HG02852 (cell line): ENCODE measurements at regions not wholly inside any gene's neighbourhood (a gene's known extent, or its start where the extent isn't known, plus 50 kb on each side); places are given as distances from the start of the nearest gene placed in this dataset.

ENCODE experiments used
- ATAC-seq: cut with Tn5 transposase; IDR thresholded peaks from one replicate; pipeline ENCODE4 v1.9.1; 2021; ENCODE audit warnings: mild to moderate bottlenecking, moderate library complexity; ENCODE audit not compliant: unreplicated experiment

DNA sequence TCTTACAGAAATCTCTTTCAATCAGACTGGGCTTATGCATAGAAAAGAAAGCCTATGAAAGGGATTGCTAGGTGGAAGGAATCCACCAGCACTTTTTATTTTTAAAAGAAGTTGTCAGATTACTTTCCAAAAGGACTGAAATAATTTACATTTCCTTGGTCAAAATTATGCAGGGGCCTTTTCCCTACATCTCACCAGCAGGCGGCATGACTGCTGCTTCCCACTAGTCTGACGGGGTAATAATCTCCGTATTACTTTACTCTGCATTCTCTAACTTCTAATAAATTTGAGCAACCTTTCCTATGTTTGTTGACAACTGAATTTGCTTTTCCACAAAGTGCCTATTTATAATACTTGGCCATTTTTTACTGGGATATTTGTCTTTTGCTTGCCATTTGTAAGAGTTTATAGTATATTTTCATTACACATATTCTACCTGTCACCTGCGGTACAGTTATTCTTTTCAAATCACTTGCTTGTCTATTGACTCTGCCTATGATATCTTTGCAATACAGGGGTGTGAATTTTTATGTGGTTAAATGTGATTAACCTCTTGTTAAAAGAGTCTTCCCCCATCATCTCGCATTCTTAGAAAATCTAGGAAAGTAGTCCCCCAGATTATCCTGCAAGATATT lies 51.9 kb upstream of the USP47 start:
- ATAC-seq = no peak

DNA sequence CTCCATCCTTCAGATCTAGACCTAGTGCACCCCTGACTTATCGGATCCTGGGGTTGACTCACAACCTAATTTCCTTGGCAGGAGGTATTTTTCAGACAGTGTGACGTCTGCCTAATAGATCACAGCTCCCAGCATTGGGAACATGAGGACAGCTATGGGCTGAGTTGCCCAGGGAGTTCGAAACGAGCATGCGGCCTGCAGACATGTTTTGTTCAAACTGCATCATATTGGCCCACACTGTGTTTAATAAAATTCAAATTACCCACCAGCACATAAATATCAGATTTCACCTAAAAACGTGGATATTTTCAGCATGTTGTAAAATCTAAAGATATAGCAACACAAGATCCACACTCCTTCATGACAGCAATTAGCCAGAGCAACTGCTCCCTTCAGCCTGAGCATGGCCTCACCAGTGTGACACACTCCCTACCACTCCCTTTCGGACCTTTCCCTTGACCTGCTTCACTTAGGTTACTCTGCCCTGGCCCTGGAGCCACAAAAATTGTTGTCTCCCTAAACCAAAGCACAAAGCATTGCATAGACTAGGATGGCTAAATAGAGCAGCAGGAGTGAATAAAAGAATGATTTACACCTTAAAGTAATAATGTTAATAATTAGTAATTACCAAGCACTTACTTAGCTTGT lies 53.6 kb upstream of the USP47 start:
- peak; percentile 10 for ATAC-seq

DNA sequence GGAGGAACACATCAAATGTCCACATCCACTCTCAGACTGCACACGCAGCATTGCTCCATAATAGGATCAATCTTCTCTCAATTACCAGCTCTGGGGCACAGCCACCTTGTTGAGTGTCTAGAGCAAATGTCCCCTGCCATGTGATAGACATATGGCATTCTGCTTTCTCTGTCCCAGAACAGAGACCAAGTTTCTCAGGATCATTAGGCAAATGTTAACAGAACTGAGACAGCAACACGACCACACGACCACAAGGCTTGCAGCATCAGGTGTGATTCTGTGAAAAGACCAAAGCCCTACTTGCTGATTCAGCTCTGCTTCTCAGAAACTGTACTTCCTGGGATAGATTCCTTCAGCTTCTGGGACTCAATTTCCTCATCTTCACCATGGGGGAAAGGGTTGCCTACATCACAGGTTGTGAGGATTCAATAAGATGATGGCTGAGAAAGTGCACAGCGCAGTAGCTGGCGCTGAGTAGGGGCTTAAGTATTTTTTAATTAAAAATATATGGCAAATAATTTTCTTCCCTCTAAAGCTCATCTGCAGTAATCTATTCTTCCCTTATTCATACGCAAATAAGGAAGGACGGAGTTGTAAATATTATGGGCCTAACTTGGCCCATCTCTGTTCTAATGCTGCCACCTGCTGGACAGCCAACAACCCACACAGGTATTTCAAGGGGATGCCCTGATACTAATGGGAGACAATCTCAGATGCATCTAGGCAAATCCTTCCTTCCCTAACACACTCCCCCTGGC lies 54.3 kb upstream of the USP47 start:
- peak; percentile 75 for ATAC-seq

DNA sequence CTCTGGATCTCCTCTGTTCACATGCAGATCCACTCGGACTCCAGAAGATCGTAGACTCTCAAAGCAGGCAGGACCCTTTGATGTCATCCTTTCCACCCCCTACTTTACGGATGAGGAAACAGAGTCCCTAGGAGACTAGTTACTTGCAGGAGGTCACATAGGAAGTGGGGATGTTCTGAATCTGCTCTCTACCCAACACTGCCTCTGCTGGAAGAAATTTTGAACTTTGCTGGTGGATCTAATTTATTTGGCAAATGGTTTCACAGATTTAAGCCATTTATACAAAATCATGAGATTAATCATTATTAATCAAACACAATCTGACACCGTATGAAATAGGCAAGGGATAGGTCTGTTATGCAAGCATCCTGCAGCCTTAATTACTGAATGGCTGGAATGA lies 55.0 kb upstream of the USP47 start:
- no peak for ATAC-seq

DNA sequence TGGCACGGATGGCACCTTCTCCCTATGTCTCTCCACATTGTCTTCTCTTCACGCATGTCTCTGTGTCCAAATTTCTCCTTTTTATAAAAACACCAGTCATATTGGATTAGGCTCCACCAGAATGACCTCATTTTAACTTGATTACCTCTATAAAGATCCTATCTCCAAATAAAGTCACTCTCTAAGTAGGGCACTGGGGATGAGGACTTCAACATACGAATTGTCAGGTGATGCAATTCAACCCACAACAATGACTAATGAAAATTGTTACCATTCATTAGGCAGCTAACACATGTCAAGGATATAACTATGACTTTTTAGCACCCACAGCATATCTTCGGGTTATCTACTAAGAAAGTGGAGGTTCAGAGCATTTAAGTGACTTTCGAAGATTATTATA lies 55.5 kb upstream of the USP47 start:
- no peak for ATAC-seq

DNA sequence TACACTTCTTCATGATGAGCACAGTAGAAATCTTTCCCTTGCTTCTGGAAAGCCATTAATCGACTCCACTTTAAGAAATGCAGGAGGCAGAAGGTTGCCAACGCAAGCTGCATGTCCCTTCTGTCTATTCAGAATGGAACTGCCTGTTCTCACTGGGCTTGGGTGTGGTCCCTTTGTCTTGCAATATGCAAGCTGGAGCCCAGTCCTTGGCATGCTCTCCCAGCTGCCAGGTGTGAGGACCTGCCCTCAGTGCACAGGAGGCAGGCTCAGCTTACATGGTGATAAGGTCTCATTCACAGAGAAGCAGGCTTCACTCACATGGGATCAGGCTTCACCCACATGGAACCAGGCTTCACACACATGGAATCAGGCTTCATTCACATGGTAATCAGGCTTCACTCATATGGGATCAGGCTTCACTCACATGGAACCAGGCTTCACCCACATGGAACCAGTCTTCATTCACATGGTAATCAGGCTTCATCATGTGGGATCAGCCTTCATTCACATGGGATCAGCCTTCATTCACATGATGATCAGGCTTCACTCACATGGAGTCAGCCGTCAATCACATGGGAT lies 59.2 kb upstream of the USP47 start:
- ATAC-seq = no peak

DNA sequence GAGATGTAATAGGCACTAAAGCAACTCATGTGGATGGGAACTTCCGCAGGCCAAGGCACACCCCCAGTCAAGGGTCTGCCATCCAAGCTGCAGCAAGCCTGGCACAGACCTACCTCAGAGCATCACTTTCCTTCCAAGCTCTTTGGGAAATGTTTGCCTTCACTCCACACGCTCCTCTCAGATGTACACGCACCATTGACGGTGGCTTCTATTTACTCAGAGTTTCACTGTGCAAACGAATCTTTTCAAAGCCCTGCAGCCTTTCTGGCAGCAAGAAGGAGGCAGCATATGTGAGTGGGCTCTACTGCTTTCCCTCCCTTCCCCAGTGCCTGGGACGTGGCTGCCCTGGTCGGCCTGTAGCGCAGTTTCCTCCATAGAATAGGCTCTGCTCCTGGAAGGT lies 60.9 kb upstream of the USP47 start:
- no peak for ATAC-seq

DNA sequence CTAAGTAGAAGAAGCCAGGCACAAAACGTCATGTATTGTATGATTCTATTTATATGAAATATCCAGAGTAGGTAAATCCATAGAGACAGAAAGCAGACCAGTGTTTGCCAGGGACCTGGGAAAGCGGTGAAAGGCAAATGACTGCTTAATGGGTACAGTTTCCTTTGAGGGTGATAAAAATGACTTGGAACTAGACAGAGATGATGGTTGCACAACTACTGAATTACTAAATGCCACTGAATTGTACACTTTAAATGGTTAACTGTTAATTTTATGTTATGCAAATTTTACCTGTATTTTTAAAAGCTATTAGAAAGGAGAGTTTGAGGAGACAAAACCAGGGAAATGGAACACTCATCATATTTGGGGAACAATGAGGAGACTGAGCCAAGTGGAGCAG lies 61.8 kb upstream of the USP47 start:
- ATAC-seq = no peak

DNA sequence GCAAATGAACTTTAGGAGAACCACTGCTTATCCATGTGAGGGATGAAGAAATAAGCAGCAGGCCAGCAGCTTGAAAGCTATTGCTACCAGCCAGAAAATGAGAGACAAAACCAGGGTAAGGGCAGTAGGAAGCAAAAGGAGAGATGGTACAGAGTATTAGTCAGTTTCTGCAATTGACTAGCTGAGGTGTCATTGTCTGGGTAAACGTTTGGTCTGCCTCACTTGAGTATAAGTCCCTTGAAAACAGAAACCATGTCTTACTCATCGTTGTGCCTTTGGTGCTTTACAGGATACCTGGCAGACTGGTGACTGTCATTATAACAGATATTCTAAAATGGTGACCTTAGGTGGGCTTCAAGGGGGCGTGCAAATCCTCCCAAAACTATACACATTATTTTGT lies 63.9 kb upstream of the USP47 start:
- no peak for ATAC-seq

DNA sequence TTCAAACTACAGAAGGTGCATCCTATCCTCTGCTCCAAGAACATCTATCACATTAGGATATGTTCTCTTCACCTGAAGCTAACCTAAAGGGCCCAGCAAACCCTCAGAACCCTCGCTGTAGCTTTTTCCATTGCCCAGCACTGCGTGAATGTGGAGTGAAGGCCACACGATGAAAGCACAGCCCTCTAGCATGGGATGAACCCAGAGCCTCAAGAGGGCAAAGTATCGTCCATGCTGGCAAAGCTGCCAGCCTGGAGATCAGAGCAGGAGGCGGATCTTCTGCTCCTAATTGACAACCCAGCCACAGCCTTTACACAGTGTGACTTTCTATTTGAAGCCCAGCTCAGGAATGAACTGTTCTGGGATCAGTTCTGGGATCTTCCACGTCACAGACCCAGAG lies 65.1 kb upstream of the USP47 start:
- ATAC-seq = no peak

DNA sequence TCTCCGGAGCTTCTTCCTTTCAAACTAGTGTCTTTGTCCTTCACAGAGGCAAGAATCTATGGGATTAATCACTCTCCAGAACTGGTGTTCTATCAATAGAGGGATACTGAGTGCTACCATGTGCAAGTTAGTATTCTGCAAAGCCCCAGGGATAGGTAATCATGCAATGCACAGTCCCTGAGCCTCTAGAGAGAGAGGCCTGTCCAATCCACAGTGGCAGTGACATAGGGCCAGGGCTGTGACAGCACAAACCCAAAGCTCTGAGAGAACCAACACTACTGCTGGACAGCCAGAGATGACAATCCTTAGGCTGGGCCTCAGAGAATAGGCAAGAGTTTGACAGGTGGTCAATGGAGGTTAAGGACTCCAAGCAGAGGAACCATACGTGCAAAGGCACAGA lies 66.8 kb upstream of the USP47 start:
- no peak for ATAC-seq

DNA sequence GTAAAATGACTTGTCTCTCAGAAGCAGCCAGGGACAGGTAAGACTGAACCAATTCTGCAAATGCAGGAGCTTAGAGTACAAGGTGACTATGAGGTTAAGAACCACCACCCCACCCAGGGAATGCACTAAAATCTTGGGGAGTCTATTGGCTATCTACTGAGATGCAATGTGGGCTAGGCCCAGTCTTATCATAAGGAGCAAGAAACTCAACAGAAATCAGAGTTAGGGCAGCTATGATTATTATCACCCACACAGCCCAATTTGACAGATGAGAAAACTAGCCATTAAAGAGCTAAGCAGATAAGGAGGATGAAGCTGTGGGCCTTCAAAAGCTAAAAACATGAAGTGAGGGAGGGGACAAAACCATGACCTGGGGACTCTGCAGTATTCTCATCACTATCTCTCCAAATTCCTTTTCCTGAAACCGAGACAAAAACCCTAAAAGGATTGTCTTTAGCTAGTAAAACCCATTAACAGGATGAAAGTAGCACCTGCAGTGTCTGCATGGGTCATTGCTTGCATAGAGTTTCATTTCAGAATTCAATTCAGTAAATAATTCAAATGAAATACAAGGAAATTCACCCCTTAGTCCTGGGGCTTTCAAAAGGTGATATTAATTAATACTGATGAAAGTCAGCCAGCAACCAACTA lies 68.8 kb upstream of the USP47 start:
- ATAC-seq = no peak

DNA sequence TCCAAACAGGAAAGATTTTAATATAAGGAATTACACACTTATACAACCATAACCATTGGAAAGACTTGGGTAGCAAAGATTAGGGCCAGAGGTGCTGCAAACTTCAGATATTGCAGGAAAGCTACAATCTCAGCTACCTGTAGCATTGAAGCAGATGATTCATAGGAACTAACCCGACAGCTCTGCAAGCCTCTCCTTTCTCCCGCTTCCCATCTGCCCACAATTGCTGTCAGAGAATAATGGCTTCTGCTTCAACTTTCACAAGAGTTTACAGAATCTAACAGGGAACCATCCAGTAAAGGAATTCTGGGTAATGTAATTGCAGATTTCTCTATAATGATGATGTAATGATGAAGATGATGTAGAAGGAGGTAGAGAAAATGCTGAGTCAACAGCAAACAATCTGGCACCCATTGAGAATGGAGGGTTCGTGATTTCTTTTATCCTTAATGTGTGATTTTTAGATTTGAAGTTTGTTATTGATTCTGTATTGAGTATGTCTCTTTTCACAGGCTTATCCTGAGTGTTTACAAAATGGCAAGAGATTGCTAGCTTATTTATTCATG lies 70.8 kb upstream of the USP47 start:
- no peak for ATAC-seq

DNA sequence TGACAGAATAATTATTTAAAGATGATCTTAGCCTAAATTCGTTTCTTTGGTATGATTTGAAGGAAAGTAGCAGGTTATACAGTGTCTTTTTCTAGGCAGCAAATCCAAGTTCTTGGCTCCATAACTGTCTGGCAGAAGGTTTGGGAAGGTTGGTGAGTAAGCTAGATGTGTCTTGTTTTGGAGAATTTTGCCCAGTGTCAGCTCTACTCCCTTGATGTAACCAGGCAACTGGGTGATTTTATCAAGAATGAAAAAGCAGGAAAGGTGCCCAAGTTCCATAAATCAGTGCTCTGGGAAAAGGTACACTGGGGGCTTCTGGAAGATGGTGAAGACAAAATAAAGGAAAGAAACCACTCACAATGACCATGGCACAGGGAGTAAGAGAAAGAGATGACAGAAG lies 71.5 kb upstream of the USP47 start:
- no peak for ATAC-seq

DNA sequence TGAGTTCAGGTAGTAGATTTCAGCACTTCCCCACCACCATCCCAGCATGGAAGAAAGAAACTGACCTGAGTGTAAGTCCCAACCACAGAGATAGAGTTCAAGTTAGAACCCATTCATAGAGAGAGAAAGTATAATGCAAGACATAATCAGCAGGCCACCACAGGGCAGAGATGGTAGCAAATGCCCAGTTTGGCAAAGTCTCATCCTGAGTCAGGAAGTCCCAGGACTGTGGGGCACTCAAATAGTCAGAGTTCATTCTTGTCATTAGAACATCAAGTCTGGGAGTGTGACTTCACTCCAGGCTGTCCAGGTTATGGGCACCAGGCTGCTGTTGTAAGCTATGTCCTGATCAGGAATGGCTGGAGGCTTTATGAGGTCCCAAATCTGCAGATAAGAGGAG lies 72.0 kb upstream of the USP47 start:
- ATAC-seq = no peak

DNA sequence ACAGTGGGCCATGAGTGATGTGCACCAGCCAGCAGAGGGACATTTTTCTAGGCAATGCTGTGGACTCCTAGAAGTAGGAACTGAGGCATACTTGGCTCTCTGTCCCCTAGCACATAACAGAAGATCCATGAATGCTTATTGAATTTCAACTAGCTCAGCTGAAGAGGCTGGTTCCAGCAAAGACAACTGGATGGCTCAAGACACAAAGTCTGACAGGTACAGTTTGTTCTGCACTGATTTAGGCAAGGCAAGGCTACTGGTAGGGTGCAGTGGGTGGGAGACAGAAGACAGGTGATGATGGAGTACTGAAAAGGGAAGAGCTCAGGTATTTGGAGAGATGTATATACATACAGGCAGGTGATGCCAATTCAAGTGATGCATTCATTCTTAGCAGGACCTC lies 72.4 kb upstream of the USP47 start:
- no peak for ATAC-seq

DNA sequence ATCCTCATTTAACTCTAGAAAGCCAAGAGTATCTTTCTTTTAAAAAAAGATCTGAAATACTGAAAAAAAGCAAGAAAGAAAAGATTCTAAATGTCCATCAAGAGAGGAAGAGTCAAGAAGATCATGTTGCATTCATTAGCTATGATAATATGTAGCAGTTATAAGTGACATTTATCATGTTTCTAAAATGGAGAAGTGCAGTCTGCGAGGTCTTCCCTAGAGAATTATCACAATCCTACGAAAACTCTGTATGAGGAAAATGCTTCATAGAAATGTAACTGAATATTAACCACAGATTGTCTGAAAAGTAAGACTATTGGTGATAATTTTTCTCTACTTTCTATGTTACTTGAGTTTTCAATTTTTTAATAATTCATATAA lies 77.4 kb upstream of the USP47 start:
- no peak for ATAC-seq

DNA sequence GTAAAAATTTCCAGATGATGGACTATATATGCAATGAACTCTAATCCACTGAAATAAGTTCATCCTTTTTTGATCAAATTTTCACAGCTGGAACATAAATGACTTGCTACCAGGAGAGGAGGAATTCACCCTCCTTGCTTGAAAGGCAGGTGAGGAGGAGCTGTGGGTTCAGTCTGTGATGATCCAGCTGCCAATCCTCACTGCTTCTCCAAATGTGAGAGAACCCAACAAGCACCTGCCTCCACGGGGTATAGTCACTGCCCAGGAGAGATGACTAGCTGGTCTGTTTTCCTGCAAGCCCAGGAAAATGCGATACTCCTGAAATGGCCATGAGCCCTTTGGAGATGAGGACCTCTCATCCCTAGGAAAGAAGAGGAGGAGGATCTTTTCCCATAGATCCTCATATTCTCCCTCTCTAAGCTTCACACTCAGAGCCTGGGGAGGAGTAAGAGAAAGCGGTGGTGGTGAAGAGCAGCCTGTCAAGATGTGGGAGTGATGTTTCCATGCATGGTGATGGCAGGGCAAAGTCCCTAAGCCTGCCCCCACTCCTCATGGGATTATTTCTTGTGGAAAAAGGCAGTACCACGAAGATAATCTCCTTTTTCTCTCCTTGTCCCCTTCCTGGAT lies 77.9 kb upstream of the USP47 start:
- ATAC-seq = no peak

DNA sequence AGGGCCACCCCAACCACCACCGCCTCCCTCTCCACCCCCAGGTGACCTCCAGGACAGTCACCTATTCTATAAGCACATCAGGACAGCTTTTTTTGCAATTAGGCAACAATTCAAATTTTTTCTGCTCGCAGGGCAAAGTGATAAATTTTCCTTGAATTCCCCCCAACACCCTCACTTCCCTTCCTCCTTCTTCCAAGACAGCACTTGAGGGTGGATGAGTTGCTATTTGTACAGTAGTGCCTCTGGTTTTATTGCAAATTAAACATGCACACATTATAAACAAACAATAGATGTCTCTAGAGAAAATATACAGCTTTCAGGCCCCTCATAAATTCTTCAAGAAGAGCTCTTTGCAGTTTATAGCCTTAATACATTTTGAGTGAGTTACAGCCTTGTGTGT lies 80.9 kb upstream of the USP47 start:
- ATAC-seq = no peak

DNA sequence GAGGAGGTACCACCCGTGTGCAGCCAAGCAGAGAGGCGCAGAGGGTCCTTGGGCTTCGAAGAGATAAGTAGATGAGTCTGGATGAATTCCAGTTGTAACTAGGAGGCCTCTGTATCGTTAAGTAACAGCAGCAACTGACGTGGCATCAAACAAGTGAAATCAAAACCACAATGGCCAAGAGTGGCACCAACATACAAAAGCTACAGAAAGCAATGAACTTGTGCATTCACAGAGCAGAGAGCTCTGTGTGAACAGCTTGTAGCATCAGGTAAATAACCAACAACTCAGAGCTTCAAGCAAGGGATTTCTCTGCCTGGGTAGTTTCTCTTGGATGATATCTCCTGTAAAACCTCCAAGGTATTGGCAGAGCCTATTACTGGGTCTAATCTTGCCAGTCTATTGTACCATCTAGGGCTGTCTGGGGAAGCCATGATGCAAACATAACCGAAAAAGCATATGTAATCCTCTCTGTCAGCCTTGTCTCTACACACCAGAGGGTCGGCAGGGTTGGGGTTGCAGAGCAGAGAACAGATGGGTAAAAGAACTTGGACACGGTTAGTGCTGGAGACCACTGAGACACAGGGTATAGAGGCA lies 83.1 kb upstream of the USP47 start:
- ATAC-seq = no peak
